HK-2 (cell line): ENCODE measurements at regions not wholly inside any gene's neighbourhood (a gene's known extent, or its start where the extent isn't known, plus 50 kb on each side); places are given as distances from the start of the nearest gene placed in this dataset.

Experiments
- DNase-seq: peaks from one replicate; pipeline ENCODE4 v3.0.0-alpha.2; 2018; ENCODE audit not compliant: unreplicated experiment

DNA sequence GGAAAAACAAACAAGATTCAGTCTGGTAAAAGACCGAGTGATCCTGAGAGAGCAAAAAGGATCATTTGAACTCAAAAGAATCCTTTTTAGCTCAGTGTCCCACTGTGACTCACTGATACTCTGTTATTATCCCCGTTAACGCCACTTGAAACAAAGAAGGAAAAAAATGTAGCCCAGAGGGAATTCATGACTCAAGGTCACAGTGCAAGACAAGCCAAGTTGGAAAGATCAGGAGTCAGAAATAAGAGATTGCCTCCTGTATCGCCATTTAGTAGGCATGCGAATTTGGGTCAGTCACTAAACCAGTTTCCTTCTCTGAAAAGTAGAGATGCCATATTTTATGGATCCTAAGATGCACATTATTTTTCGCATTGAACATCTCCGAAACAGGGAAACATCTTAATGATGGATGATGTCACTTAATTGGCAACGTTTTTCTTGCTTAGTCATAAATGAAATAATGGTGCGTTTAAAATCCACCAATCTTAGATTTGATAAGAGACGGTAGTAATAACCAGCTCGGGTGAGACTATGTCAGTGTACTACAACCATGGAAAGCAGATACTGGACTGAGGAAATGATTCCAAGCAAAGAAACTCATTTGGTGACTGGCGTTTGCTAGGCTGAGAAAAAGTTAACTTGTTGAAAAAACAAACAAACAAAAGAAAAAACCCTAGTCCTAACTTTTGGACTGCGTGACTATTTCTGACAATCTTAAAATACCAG lies 502.0 kb upstream of the CELF2 start:
- DNase-seq = no peak

DNA sequence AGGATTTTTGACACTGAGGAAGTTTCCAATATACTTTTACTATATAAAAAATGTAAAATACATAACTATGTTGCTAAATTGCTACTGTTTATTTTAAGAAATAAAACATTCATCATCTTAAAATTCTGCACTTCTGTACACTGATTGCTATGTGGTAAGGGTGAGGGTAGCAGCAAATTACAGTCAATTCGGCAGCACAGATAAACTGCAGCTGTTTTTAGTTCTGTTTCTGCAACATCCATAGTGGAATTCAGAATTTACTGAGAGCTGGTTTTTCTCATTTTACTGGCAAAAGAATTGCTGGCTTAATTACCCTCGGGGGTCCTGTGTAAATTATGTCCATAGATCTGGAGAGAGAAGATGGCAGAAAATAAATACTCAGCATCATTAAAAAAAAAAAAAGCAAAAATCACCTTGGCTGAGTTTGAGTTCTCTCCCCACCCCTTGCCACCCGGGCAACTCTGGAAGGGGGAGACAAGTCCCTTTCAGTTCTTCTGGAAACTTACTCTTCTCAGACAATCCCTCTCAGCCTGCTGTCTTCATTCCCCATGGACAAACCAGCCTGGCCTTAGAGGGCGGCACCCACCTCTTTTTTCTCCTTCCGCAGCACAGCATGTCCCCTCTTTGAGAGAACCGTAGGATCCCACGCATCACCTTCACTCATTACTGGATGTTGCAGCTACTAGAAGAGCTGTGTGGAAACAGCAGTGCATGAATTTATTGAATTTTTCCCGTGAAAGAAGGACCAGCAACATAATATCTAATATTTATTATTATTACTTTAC lies 501.1 kb upstream of the CELF2 start:
- no peak for DNase-seq

DNA sequence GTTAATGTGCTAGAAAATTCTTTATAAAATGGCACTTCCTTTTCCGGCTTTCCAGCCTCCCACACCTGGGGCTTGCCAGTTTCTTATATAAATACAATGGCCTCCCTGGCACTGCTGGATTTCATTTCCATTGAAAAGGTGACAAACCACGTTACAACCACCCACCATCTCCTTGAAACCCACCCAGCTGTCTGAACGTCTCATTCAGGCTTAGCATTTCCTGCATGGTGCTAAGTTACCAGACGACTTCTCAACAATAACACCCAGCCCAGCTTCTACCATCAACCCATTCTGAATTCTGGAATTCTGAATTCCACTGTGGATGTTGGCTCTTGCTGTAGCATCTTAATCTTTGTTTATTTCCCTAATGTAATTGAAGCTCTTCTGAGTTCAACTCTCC lies 499.8 kb upstream of the CELF2 start:
- no peak for DNase-seq

DNA sequence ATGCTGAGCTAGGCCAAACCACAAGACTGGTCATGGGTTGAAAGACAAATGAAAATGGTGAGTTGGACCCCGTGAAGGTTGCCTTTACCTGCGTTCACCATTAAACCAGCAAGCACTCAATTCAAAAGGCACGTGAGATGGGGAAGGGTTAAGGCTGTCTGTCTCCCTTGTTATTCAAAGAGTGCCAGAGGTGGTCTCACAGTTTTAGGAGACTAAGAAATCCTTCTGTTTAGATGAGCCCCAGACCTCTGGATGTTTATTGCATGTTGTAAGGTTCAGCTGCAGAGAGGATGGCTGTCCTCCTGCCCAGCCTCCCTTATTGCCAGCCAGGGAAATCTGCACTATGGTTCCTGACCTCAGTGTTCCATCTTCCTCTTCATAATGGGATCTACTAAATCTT lies 498.0 kb upstream of the CELF2 start:
- DNase-seq = no peak

DNA sequence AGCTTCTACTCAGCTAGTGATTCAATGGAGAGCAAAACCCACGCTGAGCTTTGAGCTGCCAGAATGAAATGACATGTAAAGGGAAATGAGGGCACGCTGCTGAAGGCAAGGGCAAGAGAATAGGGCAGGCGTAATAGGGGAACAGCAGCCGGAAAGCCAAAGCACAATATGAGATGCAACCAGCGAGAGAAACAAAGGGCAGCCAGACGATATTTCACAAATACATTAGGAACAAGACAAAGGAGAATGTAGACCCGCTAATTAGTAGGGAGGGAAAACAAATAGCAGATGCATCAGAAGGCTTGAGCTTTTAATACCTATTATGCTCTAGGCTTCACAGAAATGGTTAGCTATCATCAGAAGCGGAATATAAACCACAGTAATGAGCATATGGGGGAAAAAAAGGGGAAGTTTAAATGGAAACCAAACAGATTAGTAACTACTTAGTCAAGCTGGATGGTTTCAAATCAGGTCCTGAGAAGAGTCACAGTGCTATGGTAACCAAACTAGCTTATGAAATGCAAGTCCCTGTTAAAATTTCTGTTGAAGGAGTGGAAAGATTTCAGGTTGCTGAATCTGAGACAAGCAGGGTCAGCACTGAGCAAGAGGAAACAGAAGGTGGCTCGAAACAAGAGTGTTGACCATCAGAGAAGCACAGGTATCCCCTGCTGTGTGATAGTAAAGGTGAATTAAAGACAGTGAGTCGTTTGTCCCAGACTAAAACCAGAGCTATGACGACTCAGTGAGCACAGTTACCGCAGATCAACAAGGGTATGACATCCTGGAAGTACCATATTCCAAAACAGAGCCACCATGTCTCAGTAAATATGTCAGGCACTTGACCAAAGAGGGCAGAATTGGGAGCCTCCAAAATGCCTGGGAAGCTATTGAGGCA lies 496.9 kb upstream of the CELF2 start:
- no peak for DNase-seq

DNA sequence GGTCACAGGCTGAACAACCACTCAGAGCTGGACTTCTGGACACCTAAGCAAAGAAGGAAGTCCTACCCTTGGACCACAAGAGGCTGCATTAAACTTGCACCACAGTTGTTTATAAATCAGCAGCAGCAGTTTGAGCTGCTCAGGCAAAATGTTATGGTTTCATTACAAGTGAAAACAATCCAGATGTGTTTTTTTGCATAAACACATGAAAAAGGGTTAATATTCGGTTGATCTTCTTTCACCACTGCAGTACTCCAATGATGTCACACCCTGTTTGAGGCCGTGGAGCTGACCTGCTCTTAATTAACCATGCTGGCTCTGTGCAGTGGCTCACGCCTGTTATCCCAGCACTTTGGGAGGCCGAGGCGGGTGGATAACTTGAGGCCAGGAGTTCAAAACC lies 490.8 kb upstream of the CELF2 start:
- no peak for DNase-seq

DNA sequence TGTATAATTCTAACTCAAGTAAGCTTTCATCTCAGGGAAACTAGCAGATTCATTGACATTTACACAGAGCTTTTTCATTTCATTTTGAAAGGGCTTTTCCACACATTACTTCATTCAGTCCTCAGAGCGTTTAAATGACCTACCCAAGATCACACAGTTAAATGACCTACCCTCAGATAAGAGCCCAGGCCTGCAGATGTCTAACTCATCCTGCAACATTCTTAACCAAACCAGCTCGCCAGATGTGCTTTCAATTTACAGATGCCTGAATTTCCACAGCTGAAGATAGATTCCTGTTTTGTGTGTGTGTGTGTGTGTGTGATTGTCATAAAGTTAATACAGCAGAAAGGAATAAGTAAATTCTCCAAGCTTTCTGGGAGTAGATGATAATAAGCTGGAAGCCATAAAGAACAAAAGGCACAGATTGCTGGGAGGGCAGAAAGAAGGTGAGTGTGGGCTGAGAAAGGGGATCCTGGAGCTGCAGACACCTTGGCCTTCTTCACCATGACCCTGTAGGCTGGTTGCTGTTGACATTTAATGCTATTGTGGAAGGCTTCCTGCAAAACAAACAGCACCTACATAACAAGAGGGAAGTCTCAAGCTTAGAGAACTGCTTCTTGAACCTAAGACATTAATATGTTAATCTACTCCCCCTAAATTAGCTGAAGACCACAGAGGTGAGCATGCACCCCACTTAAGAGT lies 489.7 kb upstream of the CELF2 start:
- DNase-seq = no peak

DNA sequence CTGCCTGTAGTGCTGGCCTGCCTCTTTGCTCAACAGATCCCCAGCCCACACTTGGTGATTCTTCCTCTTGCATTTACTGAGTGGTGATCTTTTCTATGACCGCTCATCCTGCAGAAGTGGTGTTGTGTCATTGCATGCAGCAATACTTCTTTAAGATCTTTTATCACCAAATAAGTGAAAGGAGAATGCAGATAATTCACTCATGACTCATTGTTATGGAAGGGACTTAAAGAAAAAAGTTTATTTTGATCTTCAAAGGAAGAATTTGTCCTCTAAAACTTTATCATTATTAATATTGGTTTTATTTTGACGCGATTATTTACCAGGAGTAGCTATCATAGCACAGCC lies 489.1 kb upstream of the CELF2 start:
- no peak for DNase-seq

DNA sequence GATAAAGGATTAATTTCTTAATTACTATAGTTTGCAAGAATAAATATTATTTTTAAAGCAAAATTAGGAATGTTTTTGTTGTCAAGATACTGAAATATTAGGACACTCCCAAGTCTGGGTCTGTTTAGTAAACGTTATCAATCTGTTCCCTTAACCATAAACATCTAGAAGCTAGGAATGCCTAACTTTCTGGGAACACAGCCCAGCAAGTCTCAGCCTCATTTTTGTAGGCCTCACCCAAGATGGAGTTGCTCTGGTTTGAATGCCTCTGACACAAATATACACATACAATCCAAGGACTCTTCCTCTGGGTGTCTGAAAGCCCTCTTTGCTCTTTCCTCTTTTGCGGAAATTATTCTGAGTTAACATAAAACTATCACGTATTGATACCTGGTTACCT lies 487.4 kb upstream of the CELF2 start:
- DNase-seq = no peak

DNA sequence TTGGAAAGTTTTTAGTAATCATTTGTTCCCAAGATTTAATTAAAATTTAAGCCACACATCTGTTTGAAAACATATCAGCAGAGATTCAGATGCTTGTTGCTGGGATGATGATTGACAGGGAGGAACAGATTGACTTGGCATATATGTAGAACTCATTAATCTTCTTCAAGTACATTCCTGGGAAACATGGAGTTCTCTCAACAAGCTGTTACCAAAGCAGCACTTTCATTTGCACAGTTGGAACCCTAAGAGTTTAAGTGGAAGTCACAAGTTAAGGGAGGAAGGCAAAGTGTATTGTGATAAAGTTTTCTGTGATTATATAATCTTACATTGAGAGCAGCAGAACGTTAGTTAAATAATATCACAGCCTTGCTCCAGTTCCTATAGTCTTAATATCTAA lies 485.4 kb upstream of the CELF2 start:
- DNase-seq = no peak

DNA sequence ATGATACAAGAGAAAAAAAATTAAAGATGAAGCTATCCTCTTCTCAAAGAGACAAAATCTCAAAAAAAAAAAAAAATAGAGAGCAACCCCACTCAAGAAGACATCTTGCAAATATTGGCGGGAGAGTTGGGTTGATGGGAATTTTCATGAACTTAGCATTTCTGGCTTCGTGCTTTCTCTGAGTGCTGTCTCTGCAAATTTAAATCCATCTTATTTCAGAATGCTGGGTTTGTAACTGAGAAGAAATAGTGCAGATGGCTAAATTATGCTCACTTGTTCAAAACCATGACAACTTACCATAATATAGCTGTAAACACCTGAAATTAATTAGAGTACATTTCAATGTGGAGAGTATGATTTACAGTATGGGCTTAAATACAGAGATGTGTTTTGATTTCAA lies 484.8 kb upstream of the CELF2 start:
- no peak for DNase-seq

DNA sequence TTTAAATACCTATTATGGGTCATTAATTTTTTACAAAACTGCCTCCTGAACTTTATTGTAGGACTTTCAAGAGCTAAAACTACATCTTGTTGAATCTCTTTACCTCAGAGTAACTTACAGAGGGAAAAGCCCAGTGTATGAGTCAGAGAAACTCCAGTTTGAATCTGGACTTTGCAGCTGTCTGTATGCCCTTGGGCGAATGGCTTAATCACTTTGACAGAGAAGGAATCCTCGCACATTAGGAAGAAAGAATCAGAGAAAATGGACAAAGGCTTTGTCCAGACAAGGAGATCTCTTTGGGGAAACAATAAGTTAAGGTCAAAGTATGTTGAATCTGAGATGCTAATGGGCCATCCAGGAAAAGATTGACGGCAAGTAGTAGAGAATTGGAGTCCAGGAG lies 484.2 kb upstream of the CELF2 start:
- DNase-seq = no peak

DNA sequence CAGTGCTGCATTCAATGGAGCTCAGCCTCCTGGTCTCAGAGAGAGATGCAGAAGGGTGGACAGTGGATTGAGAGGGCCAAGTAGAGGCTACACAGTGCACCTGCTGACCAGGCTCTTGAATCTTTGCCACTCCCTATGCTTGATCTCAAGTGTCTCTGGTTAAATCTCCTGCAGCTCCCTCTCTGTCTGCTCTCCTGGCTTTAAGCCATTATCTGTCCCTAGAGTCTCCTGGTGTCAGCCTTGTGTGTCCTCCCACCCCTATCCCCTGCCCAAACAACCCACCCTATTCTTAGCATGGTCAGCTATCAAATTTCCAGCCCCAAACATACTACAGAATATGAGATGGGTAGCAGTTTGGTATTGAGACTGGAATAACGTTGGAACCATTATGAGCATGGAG lies 479.3 kb upstream of the CELF2 start:
- DNase-seq = no peak

DNA sequence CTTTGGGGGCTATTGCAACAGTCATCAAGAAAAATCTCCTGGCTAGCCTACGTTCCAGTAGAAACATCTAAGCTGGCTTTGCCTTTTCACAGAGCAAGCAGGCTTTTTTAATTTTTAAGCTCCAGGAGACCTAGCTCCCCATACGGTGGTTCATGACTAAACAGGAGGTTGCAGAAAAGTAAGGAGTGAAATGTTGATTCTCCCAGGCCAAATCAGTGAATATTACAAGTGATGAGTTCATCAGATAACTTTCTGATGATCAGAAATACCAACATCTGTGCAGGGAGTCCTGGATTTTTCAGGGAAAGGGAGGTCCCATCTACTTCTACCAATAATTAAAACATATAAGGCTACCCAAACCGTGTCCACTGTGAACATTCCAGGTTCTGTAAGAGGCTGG lies 477.3 kb upstream of the CELF2 start:
- DNase-seq = no peak

DNA sequence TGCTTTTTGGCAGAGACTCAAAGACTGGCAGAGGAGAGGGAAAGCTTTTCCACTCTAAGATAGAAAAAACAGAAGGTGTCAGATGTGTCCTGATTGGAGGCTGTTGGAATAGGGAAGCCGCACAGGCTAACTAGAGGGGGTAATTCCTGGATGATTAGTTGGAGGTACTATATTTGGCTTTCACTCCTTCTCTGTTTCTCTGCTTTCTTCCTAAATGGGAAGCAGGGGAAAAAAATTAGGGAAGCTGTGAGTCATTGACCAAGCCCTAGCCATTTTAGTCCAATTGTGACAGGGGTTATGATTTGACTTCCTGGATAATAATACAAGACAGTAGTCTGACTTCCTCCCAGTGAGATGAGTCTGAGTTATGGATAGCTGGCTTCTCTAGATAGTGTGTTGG lies 475.2 kb upstream of the CELF2 start:
- DNase-seq = no peak

DNA sequence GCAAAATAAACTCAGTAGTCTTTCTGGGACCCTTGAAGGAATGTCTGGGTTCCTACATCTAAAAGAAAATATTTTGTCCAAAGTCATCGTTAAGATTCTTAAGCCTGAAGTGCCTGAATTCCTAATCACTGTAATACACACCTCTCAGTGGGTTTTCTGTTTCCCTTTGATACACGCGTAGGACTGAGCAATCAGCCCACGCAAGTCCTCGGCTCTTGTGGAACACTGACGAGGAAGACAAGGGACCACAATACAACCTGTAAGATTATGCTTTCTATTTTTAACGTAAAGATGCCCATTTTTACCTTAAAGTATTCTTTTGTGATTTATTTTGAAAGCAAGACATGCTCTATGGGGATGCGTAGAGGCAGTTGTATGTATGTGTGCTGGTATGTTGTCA lies 472.8 kb upstream of the CELF2 start:
- no peak for DNase-seq

DNA sequence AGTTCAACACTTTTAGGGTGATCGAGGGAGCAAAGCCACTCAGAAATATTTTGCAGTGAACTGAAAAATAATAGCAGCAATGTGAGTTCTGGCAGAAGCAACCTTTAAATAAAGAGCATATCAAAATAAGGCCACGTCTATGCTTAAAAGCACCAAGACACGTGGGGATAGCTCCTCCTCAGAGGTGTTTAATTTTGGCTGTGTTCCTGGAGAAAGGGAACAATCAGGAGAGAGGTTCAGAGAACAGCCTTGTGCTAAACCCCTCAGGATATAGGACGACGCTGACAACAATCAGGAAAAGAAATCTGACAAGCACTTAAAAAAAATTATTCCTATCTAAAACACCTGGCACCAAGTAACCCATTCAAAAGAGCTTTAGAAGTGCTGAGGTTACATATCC lies 471.9 kb upstream of the CELF2 start:
- DNase-seq = no peak

DNA sequence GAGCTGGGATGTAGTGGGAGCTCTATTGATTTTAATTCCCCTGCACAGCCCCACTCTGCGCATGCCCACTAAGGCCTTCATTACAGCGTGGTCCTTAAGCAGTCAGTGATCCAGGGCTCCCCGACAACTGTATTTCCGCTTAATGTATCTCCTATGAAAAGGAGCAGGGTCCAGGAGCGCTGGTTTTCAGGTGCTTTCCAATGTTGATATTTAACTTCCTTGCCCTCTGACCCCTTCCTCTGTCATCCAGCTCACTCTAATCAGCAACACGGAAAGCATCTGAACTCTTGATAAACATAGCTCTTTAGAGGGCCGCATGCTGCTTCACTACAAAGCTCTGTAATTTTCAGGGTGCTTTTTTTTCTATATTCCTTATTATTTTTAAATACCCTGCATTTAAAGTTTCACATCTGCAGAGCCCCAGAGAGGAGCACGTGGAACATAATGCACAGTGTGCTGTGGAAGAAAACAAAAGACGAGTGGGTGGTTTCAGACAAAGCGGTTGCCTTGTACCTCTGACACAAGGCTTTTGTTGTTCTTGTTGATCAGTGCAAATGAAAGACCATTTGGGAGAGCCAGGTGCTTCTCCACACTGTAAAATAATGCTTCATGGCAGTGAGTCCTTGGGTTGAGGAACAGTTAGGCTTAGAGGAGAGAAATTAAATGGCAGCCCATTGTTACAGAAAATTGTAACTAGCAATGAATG lies 465.9 kb upstream of the CELF2 start:
- no peak for DNase-seq

DNA sequence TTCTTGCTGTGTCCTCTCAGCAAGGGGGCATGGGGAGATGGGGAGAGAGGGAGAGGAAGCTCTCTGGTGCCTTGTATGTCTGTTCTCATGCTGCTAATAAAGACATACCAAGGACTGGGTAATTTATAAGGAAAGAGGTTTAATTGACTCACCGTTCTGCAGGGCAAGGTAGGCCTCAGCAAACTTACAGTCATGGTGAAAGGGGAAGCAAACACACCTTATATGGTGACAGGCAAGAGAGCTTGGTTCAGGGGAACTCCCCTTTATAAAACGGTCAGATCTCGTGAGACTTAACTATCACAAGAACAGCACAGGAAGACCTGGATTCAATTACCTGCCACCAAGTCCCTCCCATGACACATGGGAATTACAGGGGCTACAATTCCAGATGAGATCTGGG lies 464.7 kb upstream of the CELF2 start:
- DNase-seq = no peak

DNA sequence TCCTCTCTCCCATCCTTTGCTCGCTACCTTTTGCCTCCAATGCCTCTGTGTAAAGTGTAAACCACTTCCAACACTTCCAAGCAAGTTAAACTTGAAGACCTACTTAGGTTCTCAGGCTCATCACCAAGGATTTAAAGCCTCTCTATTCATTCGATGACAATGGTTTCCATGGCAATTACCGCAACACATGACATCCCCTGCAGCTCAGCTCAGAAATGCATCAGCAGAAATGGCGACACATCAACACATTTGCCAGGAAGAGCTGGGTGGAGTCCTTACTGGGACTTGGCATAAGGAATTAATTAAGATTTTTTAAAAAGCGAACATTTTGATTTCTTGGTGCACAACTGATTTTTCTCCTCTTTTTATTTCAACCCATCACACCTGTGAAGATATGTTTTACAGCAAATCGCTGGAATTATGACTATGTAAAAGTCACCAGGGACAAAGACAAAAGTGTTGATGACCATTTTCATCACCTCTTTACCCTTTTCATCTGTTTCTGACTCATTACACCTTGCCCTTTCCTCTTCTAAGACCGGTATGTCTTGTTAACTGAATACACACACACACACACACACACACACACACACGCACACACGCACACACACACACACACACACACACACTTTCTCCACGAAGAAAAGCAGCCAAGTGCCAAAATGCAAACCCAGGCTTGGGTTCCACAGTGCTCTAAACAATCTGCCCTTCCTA lies 453.4 kb upstream of the CELF2 start:
- no peak for DNase-seq

DNA sequence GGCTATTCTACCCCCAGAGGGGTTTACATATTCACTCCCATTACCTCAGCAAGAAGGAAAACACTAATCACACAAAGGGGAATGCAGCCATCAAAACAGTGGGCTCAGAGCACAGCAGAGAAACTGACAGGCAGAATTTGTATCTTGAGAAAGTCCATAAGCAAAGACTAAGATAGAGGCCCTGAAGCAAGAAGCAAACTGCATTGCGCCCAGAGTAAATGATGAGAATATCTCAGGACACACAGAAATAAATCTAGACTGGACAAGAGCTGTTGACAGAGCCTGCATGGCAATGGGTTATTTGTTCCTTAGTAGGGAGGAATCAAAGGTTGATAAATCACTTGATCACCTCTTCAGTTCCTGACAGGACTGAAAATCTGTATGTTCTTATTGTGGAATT lies 440.7 kb upstream of the CELF2 start:
- no peak for DNase-seq
